Activated naive CD4-positive, alpha-beta T cell treated with anti-CD3 and anti-CD28 coated beads, Interleukin-2, amount 10 ng/mL, durations not matched to agents 7 days and 5 days (primary cell): ENCODE measurements at regions not wholly inside any gene's neighbourhood (a gene's known extent, or its start where the extent isn't known, plus 50 kb on each side); places are given as distances from the start of the nearest gene placed in this dataset.
"Not testable (repeated sequence)": the region's sequence is repeated elsewhere in the genome, so short reads cannot be mapped to it uniquely, and the experiment has no call there.

ENCODE experiments used
- CTCF ChIA-PET: fragments of 350-600 bp; sonication (Branson Sonifier 250); formaldehyde crosslinking; loops from one replicate; lab custom pipeline; 2021; ENCODE audit warnings: antibody characterized with exemption; lab: Charles Lee
- DNase-seq: peaks from one replicate; pipeline ENCODE4 v3.0.0-alpha.2; 2020
- H3K27ac Mint-ChIP-seq: one replicate; pipeline ENCODE4 v1.8.0; 2021; ENCODE audit warnings: mild to moderate bottlenecking, moderate library complexity, mixed read lengths
- H3K27me3 Mint-ChIP-seq: one replicate; pipeline ENCODE4 v1.8.0; 2021; ENCODE audit warnings: mild to moderate bottlenecking, mixed read lengths
- H3K36me3 Mint-ChIP-seq: one replicate; pipeline ENCODE4 v1.8.0; 2021; ENCODE audit warnings: mixed read lengths
- H3K4me1 Mint-ChIP-seq: one replicate; pipeline ENCODE4 v1.8.0; 2021; ENCODE audit warnings: mixed read lengths
- H3K4me3 Mint-ChIP-seq: one replicate; pipeline ENCODE4 v1.8.0; 2021; ENCODE audit warnings: mild to moderate bottlenecking, moderate library complexity, mixed read lengths
- H3K9me3 Mint-ChIP-seq: one replicate; pipeline ENCODE4 v1.8.0; 2021; ENCODE audit warnings: mixed read lengths

GRCh38 chr7:84781838-84782237 lies 405.0 kb downstream of the SEMA3D start:
- DNase-seq = no peak
- H3K36me3 Mint-ChIP-seq = no peaks in the 10 kb centered on the region
- no peaks in the 10 kb centered on the region for H3K27me3 Mint-ChIP-seq
- CTCF ChIA-PET = no interaction called here
- no peaks in the 10 kb centered on the region for H3K4me1 Mint-ChIP-seq
- no peak overlapping the region for H3K4me3 Mint-ChIP-seq
- H3K9me3 Mint-ChIP-seq = no peaks in the 10 kb centered on the region
- H3K27ac Mint-ChIP-seq = no peak overlapping the region

- H3K27me3 Mint-ChIP-seq = no peaks in the 10 kb centered on the region
- no peaks in the 10 kb centered on the region for H3K36me3 Mint-ChIP-seq
- DNase-seq = no peak
- H3K27ac Mint-ChIP-seq = no peak overlapping the region
- CTCF ChIA-PET = no interaction called here
- H3K4me3 Mint-ChIP-seq = no peak overlapping the region
- no peaks in the 10 kb centered on the region for H3K4me1 Mint-ChIP-seq
- no peaks in the 10 kb centered on the region for H3K9me3 Mint-ChIP-seq
Observed at GRCh38 chr7:84780158-84781124, 406.4 kb downstream of the SEMA3D start.

GRCh38 chr7:84757761-84758160 lies 429.1 kb downstream of the SEMA3D start:
- Mint-ChIP-seq H3K9me3 (no peaks in the 10 kb centered on the region), H3K4me1 (no peaks in the 10 kb centered on the region), H3K27me3 (no peaks in the 10 kb centered on the region), H3K4me3 (no peak overlapping the region), H3K27ac (no peak overlapping the region), H3K36me3 (no peaks in the 10 kb centered on the region)
- CTCF ChIA-PET = no interaction called here
- DNase-seq = no peak

- Mint-ChIP-seq H3K4me3 (no peak overlapping the region), H3K27ac (no peak overlapping the region), H3K36me3 (no peaks in the 10 kb centered on the region), H3K9me3 (no peaks in the 10 kb centered on the region), H3K27me3 (no peaks in the 10 kb centered on the region), H3K4me1 (no peaks in the 10 kb centered on the region)
- CTCF ChIA-PET = no interaction called here
- DNase-seq = no peak
Observed at GRCh38 chr7:84746353-84746752, 440.5 kb downstream of the SEMA3D start.

GRCh38 chr7:84744385-84744784 lies 442.5 kb downstream of the SEMA3D start:
- Mint-ChIP-seq H3K27ac (no peak overlapping the region), H3K4me1 (no peaks in the 10 kb centered on the region), H3K27me3 (no peaks in the 10 kb centered on the region), H3K36me3 (no peaks in the 10 kb centered on the region), H3K4me3 (no peak overlapping the region), H3K9me3 (no peaks in the 10 kb centered on the region)
- CTCF ChIA-PET = interaction anchor here (0.5 kb wide), 1 partner anchor 49 kb away, joined by 3 read pairs; no protein-coding TSS in a partner anchor
- DNase-seq = no peak

GRCh38 chr7:84738583-84739150 lies 448.2 kb downstream of the SEMA3D start:
- H3K4me1 Mint-ChIP-seq = no peaks in the 10 kb centered on the region
- H3K9me3 Mint-ChIP-seq = no peaks in the 10 kb centered on the region
- no peaks in the 10 kb centered on the region for H3K27me3 Mint-ChIP-seq
- H3K27ac Mint-ChIP-seq = no peak overlapping the region
- DNase-seq = no peak
- no peaks in the 10 kb centered on the region for H3K36me3 Mint-ChIP-seq
- no peak overlapping the region for H3K4me3 Mint-ChIP-seq
- CTCF ChIA-PET = no interaction called here

- no peak for DNase-seq
- H3K27me3 Mint-ChIP-seq = no peaks in the 10 kb centered on the region
- H3K27ac Mint-ChIP-seq = no peak overlapping the region
- no peaks in the 10 kb centered on the region for H3K9me3 Mint-ChIP-seq
- no peaks in the 10 kb centered on the region for H3K4me1 Mint-ChIP-seq
- H3K36me3 Mint-ChIP-seq = no peaks in the 10 kb centered on the region
- CTCF ChIA-PET = no interaction called here
- H3K4me3 Mint-ChIP-seq = no peak overlapping the region
Observed at GRCh38 chr7:84735677-84736076, 451.2 kb downstream of the SEMA3D start.

GRCh38 chr7:84735011-84735410 lies 451.8 kb downstream of the SEMA3D start:
- Mint-ChIP-seq H3K4me1 (no peaks in the 10 kb centered on the region), H3K27me3 (no peaks in the 10 kb centered on the region), H3K4me3 (no peak overlapping the region), H3K36me3 (no peaks in the 10 kb centered on the region), H3K27ac (no peak overlapping the region), H3K9me3 (no peaks in the 10 kb centered on the region)
- no peak for DNase-seq
- CTCF ChIA-PET = no interaction called here

GRCh38 chr7:84733976-84734375 lies 452.9 kb downstream of the SEMA3D start:
- H3K27me3 Mint-ChIP-seq, H3K36me3 Mint-ChIP-seq, H3K9me3 Mint-ChIP-seq, H3K4me1 Mint-ChIP-seq, H3K27ac Mint-ChIP-seq, DNase-seq, CTCF ChIA-PET, H3K4me3 Mint-ChIP-seq: not testable (repeated sequence)

- not testable (repeated sequence) for H3K4me1 Mint-ChIP-seq, DNase-seq, H3K9me3 Mint-ChIP-seq, H3K27me3 Mint-ChIP-seq, H3K36me3 Mint-ChIP-seq, H3K27ac Mint-ChIP-seq, H3K4me3 Mint-ChIP-seq
- CTCF ChIA-PET = interaction anchor here (0.6 kb wide), 1 partner anchor 1134 kb away, joined by 3 read pairs; no protein-coding TSS in a partner anchor
Observed at GRCh38 chr7:84730864-84731263, 456.0 kb downstream of the SEMA3D start.

- no peak overlapping the region for H3K4me3 Mint-ChIP-seq
- no peaks in the 10 kb centered on the region for H3K27me3 Mint-ChIP-seq
- no peak overlapping the region for H3K27ac Mint-ChIP-seq
- DNase-seq = no peak
- H3K4me1 Mint-ChIP-seq = no peaks in the 10 kb centered on the region
- CTCF ChIA-PET = no interaction called here
- no peaks in the 10 kb centered on the region for H3K36me3 Mint-ChIP-seq
- no peaks in the 10 kb centered on the region for H3K9me3 Mint-ChIP-seq
Observed at GRCh38 chr7:84729284-84729683, 457.6 kb downstream of the SEMA3D start.

GRCh38 chr7:84722734-84723133 lies 464.1 kb downstream of the SEMA3D start:
- no peaks in the 10 kb centered on the region for H3K27me3 Mint-ChIP-seq

GRCh38 chr7:84722086-84722485 lies 464.8 kb downstream of the SEMA3D start:
- CTCF ChIA-PET = no interaction called here
- Mint-ChIP-seq H3K9me3 (no peaks in the 10 kb centered on the region), H3K4me1 (no peaks in the 10 kb centered on the region), H3K27ac (no peak overlapping the region), H3K27me3 (no peaks in the 10 kb centered on the region), H3K36me3 (no peaks in the 10 kb centered on the region), H3K4me3 (no peak overlapping the region)
- DNase-seq = no peak

More at GRCh38 chr7:84722734-84723133, 464.1 kb downstream of the SEMA3D start:
- Mint-ChIP-seq H3K27ac (no peak overlapping the region), H3K4me1 (no peaks in the 10 kb centered on the region), H3K9me3 (no peaks in the 10 kb centered on the region), H3K36me3 (no peaks in the 10 kb centered on the region), H3K4me3 (no peak overlapping the region)
- no peak for DNase-seq
- CTCF ChIA-PET = no interaction called here

- H3K27ac Mint-ChIP-seq = no peak overlapping the region
- no peak for DNase-seq
- H3K27me3 Mint-ChIP-seq = no peaks in the 10 kb centered on the region
- H3K36me3 Mint-ChIP-seq = no peaks in the 10 kb centered on the region
- H3K4me1 Mint-ChIP-seq = no peaks in the 10 kb centered on the region
- CTCF ChIA-PET = no interaction called here
- H3K4me3 Mint-ChIP-seq = no peak overlapping the region
- no peaks in the 10 kb centered on the region for H3K9me3 Mint-ChIP-seq
Observed at GRCh38 chr7:84720456-84721097, 466.3 kb downstream of the SEMA3D start.
